ENCODE measurements at regions not wholly inside any gene's neighbourhood (a gene's known extent, or its start where the extent isn't known, plus 50 kb on each side); places are given as distances from the start of the nearest gene placed in this dataset.

- no peak for TF ChIP-seq CTCF (IDR thresholded peaks at IDR 0.05; ENCODE audit: extremely low read depth, insufficient read depth, missing control alignments)
- DNase-seq (ENCODE audit: low spot score): no peak
- in situ Hi-C loops (cut with MboI; ENCODE audit: low pct_unique_long_range_greater_than_20kb, low sequenced_read_pairs, unreplicated experiment): no loop called here
Observed at GRCh38 chr9:126159430-126160060, 167.1 kb upstream of the MVB12B start.

- in situ Hi-C loops (cut with MboI; ENCODE audit: low pct_unique_long_range_greater_than_20kb, low sequenced_read_pairs, unreplicated experiment): no loop called here
- DNase-seq (ENCODE audit: low spot score): no peak
- TF ChIP-seq CTCF (IDR thresholded peaks at IDR 0.05; ENCODE audit: extremely low read depth, insufficient read depth, missing control alignments): no peak
Observed at GRCh38 chr9:126160067-126160853, 166.4 kb upstream of the MVB12B start.

- TF ChIP-seq CTCF (IDR thresholded peaks at IDR 0.05; ENCODE audit: extremely low read depth, insufficient read depth, missing control alignments): no peak
- no peak for DNase-seq (ENCODE audit: low spot score)
- in situ Hi-C loops (cut with MboI; ENCODE audit: low pct_unique_long_range_greater_than_20kb, low sequenced_read_pairs, unreplicated experiment): no loop called here
Observed at GRCh38 chr9:126160854-126161329, 165.7 kb upstream of the MVB12B start.

- in situ Hi-C loops (cut with MboI; ENCODE audit: low pct_unique_long_range_greater_than_20kb, low sequenced_read_pairs, unreplicated experiment): no loop called here
- TF ChIP-seq CTCF (IDR thresholded peaks at IDR 0.05; ENCODE audit: extremely low read depth, insufficient read depth, missing control alignments): no peak
- no peak for DNase-seq (ENCODE audit: low spot score)
Observed at GRCh38 chr9:126162611-126163381, 163.8 kb upstream of the MVB12B start.

- no peak for TF ChIP-seq CTCF (IDR thresholded peaks at IDR 0.05; ENCODE audit: extremely low read depth, insufficient read depth, missing control alignments)
- DNase-seq (ENCODE audit: low spot score): no peak
- in situ Hi-C loops (cut with MboI; ENCODE audit: low pct_unique_long_range_greater_than_20kb, low sequenced_read_pairs, unreplicated experiment): no loop called here
Observed at GRCh38 chr9:126164796-126165525, 161.7 kb upstream of the MVB12B start.

- in situ Hi-C loops (cut with MboI; ENCODE audit: low pct_unique_long_range_greater_than_20kb, low sequenced_read_pairs, unreplicated experiment): no loop called here
- no peak for DNase-seq (ENCODE audit: low spot score)
- TF ChIP-seq CTCF (IDR thresholded peaks at IDR 0.05; ENCODE audit: extremely low read depth, insufficient read depth, missing control alignments): no peak
Observed at GRCh38 chr9:126165755-126166154, 160.9 kb upstream of the MVB12B start.
